Osteocyte (in vitro differentiated cells): ENCODE measurements at regions not wholly inside any gene's neighbourhood (a gene's known extent, or its start where the extent isn't known, plus 50 kb on each side); places are given as distances from the start of the nearest gene placed in this dataset.

Experiments used
- DNase-seq: peaks from one replicate; pipeline ENCODE4 v3.0.0; 2021; ENCODE audit warnings: mixed read lengths; ENCODE audit not compliant: unreplicated experiment; ENCODE audit errors: extremely low spot score
- H3K27ac Mint-ChIP-seq: one replicate; pipeline ENCODE4 v1.8.0; 2021; ENCODE audit warnings: mild to moderate bottlenecking, mixed read lengths; ENCODE audit not compliant: unreplicated experiment
- H3K27me3 Mint-ChIP-seq: one replicate; pipeline ENCODE4 v1.8.0; 2021; ENCODE audit warnings: mixed read lengths; ENCODE audit not compliant: unreplicated experiment
- H3K36me3 Mint-ChIP-seq: one replicate; pipeline ENCODE4 v1.8.0; 2021; ENCODE audit warnings: mixed read lengths; ENCODE audit not compliant: unreplicated experiment
- H3K4me1 Mint-ChIP-seq: one replicate; pipeline ENCODE4 v1.8.0; 2021; ENCODE audit warnings: mixed read lengths; ENCODE audit not compliant: unreplicated experiment
- H3K4me3 Mint-ChIP-seq: one replicate; pipeline ENCODE4 v1.8.0; 2021; ENCODE audit warnings: mild to moderate bottlenecking, moderate library complexity, mixed read lengths; ENCODE audit not compliant: unreplicated experiment
- H3K9me3 Mint-ChIP-seq: one replicate; pipeline ENCODE4 v1.8.0; 2021; ENCODE audit warnings: mixed read lengths; ENCODE audit not compliant: unreplicated experiment
- CTCF ChIP-seq: fragments of 200-600 bp; sonication (generic); IDR thresholded peaks from 2 replicates; pipeline ENCODE4 v1.5.0; 2021; ENCODE audit warnings: antibody characterized with exemption, mild to moderate bottlenecking, moderate library complexity

DNA sequence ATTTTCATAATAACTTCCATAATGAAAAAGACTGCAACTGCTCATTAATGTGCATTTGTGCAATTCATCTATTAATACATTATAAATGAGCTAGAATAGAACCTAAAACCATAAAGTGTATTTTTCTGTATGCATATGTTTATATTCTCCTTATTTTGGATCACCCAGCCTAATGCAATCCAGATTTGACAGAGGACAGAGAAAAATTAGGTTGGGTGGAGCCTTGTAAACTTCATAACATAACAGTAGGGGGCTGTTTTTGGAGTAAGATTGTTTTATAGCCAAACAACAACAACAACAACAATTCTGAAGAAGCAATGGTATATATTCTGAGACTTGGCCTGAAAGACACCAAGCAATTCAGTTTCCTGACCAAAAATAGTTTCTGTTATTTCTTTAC, 615.3 kb upstream of the SLIT2 start:
- Mint-ChIP-seq H3K9me3 (peaks cover 17% of the 10 kb centered on the region), H3K4me1 (peaks cover 8% of the 10 kb centered on the region), H3K4me3 (no peak overlapping the region), H3K27me3 (no peaks in the 10 kb centered on the region), H3K36me3 (peaks cover 4% of the 10 kb centered on the region), H3K27ac (no peak overlapping the region)
- DNase-seq = no peak
- TF ChIP-seq CTCF = no peak

GRCh38 chr4:19631814-19632213, 619.9 kb upstream of the SLIT2 start:
- H3K27me3 Mint-ChIP-seq = no peaks in the 10 kb centered on the region
- DNase-seq = no peak
- H3K27ac Mint-ChIP-seq = no peak overlapping the region
- H3K4me3 Mint-ChIP-seq = no peak overlapping the region
- peaks cover 20% of the 10 kb centered on the region for H3K9me3 Mint-ChIP-seq
- TF ChIP-seq CTCF = no peak
- H3K36me3 Mint-ChIP-seq = peaks cover 4% of the 10 kb centered on the region
- peaks cover 9% of the 10 kb centered on the region for H3K4me1 Mint-ChIP-seq

DNA sequence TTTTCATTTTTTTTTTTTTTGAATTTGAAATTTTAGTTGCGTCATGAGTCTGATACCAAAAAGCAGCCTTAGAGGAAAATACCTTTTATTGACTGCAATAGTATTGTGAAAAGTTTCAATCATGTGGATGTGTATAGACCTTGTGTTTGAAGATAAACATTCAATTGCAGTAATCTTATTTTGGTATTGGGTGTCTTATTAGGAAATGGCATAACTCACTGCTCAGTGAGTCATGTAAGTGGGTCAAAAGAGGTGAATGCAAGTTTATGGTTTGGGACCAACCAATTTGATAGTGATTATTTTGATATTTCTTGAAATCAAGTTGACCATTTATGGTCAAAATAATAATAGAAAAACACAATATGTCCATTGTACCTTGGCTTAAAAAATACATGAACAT, 627.8 kb upstream of the SLIT2 start:
- Mint-ChIP-seq H3K27me3 (no peaks in the 10 kb centered on the region), H3K4me1 (no peaks in the 10 kb centered on the region), H3K27ac (no peak overlapping the region), H3K9me3 (no peaks in the 10 kb centered on the region), H3K36me3 (no peaks in the 10 kb centered on the region), H3K4me3 (no peak overlapping the region)
- TF ChIP-seq CTCF = no peak
- no peak for DNase-seq

- no peak for DNase-seq
- peaks cover 15% of the 10 kb centered on the region for H3K9me3 Mint-ChIP-seq
- H3K4me1 Mint-ChIP-seq = no peaks in the 10 kb centered on the region
- H3K27me3 Mint-ChIP-seq = no peaks in the 10 kb centered on the region
- H3K27ac Mint-ChIP-seq = no peak overlapping the region
- TF ChIP-seq CTCF = no peak
- no peaks in the 10 kb centered on the region for H3K36me3 Mint-ChIP-seq
- no peak overlapping the region for H3K4me3 Mint-ChIP-seq
Measured at GRCh38 chr4:19615086-19615689, 636.5 kb upstream of the SLIT2 start.

GRCh38 chr4:19614171-19614570, 637.5 kb upstream of the SLIT2 start:
- Mint-ChIP-seq H3K27ac (no peak overlapping the region), H3K4me1 (no peaks in the 10 kb centered on the region), H3K4me3 (no peak overlapping the region), H3K27me3 (no peaks in the 10 kb centered on the region), H3K36me3 (no peaks in the 10 kb centered on the region), H3K9me3 (peaks cover 22% of the 10 kb centered on the region)
- no peak for DNase-seq
- TF ChIP-seq CTCF = no peak
